Dedifferentiated amniotic fluid mesenchymal stem cell (primary cell): ENCODE measurements at regions not wholly inside any gene's neighbourhood (a gene's known extent, or its start where the extent isn't known, plus 50 kb on each side); places are given as distances from the start of the nearest gene placed in this dataset.

Experiments
- DNase-seq: peaks from one replicate; pipeline ENCODE4 v3.0.0-alpha.2; 2016; ENCODE audit errors: extremely low spot score

GRCh38 chr22:27175974-27176373 is 518.6 kb downstream of the MIAT start:
- DNase-seq = no peak

GRCh38 chr22:27179161-27179560 is 521.8 kb downstream of the MIAT start:
- no peak for DNase-seq

GRCh38 chr22:27181537-27181936 is 524.1 kb downstream of the MIAT start:
- DNase-seq = no peak

- no peak for DNase-seq
Observed at GRCh38 chr22:27183474-27183873, 526.1 kb downstream of the MIAT start.

GRCh38 chr22:27185099-27185709 is 527.8 kb downstream of the MIAT start:
- DNase-seq = no peak

- DNase-seq = no peak
Observed at GRCh38 chr22:27185760-27186302, 528.4 kb downstream of the MIAT start.

- DNase-seq = no peak
Observed at GRCh38 chr22:27186643-27187042, 529.3 kb downstream of the MIAT start.

GRCh38 chr22:27192135-27192829 is 534.9 kb downstream of the MIAT start:
- DNase-seq = no peak

- no peak for DNase-seq
Observed at GRCh38 chr22:27193215-27193614, 535.8 kb downstream of the MIAT start.

GRCh38 chr22:27193636-27194035 is 536.2 kb downstream of the MIAT start:
- no peak for DNase-seq

- no peak for DNase-seq
Observed at GRCh38 chr22:27194096-27194748, 536.8 kb downstream of the MIAT start.

GRCh38 chr22:27195094-27195493 is 537.7 kb downstream of the MIAT start:
- DNase-seq = no peak

- DNase-seq = no peak
Observed at GRCh38 chr22:27195494-27195893, 538.1 kb downstream of the MIAT start.

- no peak for DNase-seq
Observed at GRCh38 chr22:27196606-27197005, 539.2 kb downstream of the MIAT start.

GRCh38 chr22:27197052-27197451 is 539.7 kb downstream of the MIAT start:
- no peak for DNase-seq

- DNase-seq = no peak
Observed at GRCh38 chr22:27197618-27198017, 540.2 kb downstream of the MIAT start.

GRCh38 chr22:27198518-27199035 is 541.2 kb downstream of the MIAT start:
- no peak for DNase-seq

- no peak for DNase-seq
Observed at GRCh38 chr22:27199354-27199753, 542.0 kb downstream of the MIAT start.

GRCh38 chr22:27201276-27201675 is 543.9 kb downstream of the MIAT start:
- no peak for DNase-seq

GRCh38 chr22:27201741-27202140 is 544.4 kb downstream of the MIAT start:
- DNase-seq = no peak

- DNase-seq = no peak
Observed at GRCh38 chr22:27203276-27203660, 545.9 kb downstream of the MIAT start.

- no peak for DNase-seq
Observed at GRCh38 chr22:27204280-27204679, 546.9 kb downstream of the MIAT start.

GRCh38 chr22:27204817-27205216 is 547.4 kb downstream of the MIAT start:
- DNase-seq = no peak
